IMR-90 (cell line): ENCODE measurements at regions not wholly inside any gene's neighbourhood (a gene's known extent, or its start where the extent isn't known, plus 50 kb on each side); places are given as distances from the start of the nearest gene placed in this dataset.

Experiments
- ATAC-seq: fragments of 200-7000 bp; cut with Tn5 transposase; 2 replicates; pipeline ENCODE4 v1.9.1; 2020; ENCODE audit warnings: low read depth, mild to moderate bottlenecking, moderate library complexity
- BruUV-seq: library from RNA; stranded (reverse); fragments of 400-500 nt; replicated peaks from 2 replicates; lab custom pipeline; 2021; lab: Mats Ljungman, UMichigan
- CTCF ChIA-PET: fragments of 300-600 bp; formaldehyde crosslinking; extraction: SDS; loops from one replicate; lab custom pipeline; 2021; ENCODE audit warnings: antibody characterized with exemption; lab: Yijun Ruan, JAX
- POLR2A ChIA-PET: fragments of 300-600 bp; sonication (Branson Sonifier 250); formaldehyde crosslinking; loops from one replicate; lab custom pipeline; 2022; ENCODE audit warnings: antibody characterized with exemption; ENCODE audit not compliant: unreplicated experiment; lab: Charles Lee
- DNase-seq: peaks from one replicate; pipeline ENCODE4 v3.0.0; 2013
- H2AFZ ChIP-seq: replicated peaks from 2 replicates; pipeline ENCODE3; 2013; ENCODE audit warnings: low read length, mild to moderate bottlenecking; ENCODE audit not compliant: poor library complexity
- H2AK5ac ChIP-seq: 2 replicates; pipeline ENCODE4 v1.6.1; 2013; ENCODE audit warnings: low read depth, low read length, inconsistent platforms
- H2AK9ac ChIP-seq: replicated peaks from 2 replicates; pipeline ENCODE3; 2013; ENCODE audit warnings: mild to moderate bottlenecking, low read depth, low read length, moderate library complexity; ENCODE audit not compliant: poor library complexity
- H2BK120ac ChIP-seq: 2 replicates; pipeline ENCODE4 v1.6.1; 2013; ENCODE audit warnings: low read depth, low read length, inconsistent platforms
- H2BK15ac ChIP-seq: 3 replicates; pipeline ENCODE4 v1.6.1; 2013; ENCODE audit warnings: low read depth, low read length, inconsistent platforms
- H2BK20ac ChIP-seq: 2 replicates; pipeline ENCODE4 v1.6.1; 2013; ENCODE audit warnings: low read depth, mild to moderate bottlenecking, inconsistent platforms, low read length, moderate library complexity
- H2BK5ac ChIP-seq: 2 replicates; pipeline ENCODE4 v1.6.1; 2013; ENCODE audit warnings: mild to moderate bottlenecking, low read depth, low read length, inconsistent platforms; ENCODE audit not compliant: poor library complexity, severe bottlenecking
- H3K14ac ChIP-seq: replicated peaks from 2 replicates; pipeline ENCODE4 v1.6.1; 2013; ENCODE audit warnings: low read depth, low read length, inconsistent platforms
- H3K18ac ChIP-seq: 2 replicates; pipeline ENCODE4 v1.6.1; 2013; ENCODE audit warnings: low read depth, low read length, control low read depth
- H3K23ac ChIP-seq: 2 replicates; pipeline ENCODE4 v1.6.1; 2013; ENCODE audit warnings: low read depth, low read length, inconsistent platforms
- H3K27ac ChIP-seq: 2 replicates; pipeline ENCODE4 v1.5.1; 2013; ENCODE audit warnings: mild to moderate bottlenecking, control low read depth, low read length; ENCODE audit not compliant: insufficient read depth
- H3K27me3 ChIP-seq: 2 replicates; pipeline ENCODE4 v1.6.1; 2013; ENCODE audit warnings: low read length; ENCODE audit not compliant: control insufficient read depth, insufficient read depth
- H3K36me3 ChIP-seq: 2 replicates; pipeline ENCODE4 v1.6.1; 2013; ENCODE audit warnings: low read length, mixed read lengths; ENCODE audit not compliant: control insufficient read depth, insufficient read depth
- H3K4ac ChIP-seq: 2 replicates; pipeline ENCODE4 v1.6.1; 2013; ENCODE audit warnings: low read depth, low read length, inconsistent platforms
- H3K4me1 ChIP-seq: 2 replicates; pipeline ENCODE4 v1.6.1; 2013; ENCODE audit warnings: low read length, mixed read lengths; ENCODE audit not compliant: control insufficient read depth, insufficient read depth
- H3K4me2 ChIP-seq: 2 replicates; pipeline ENCODE4 v1.6.1; 2013; ENCODE audit warnings: low read depth, mild to moderate bottlenecking, control low read depth, low read length, moderate library complexity
- H3K4me3 ChIP-seq: 2 replicates; pipeline ENCODE4 v1.5.1; 2013; ENCODE audit warnings: low read depth, mild to moderate bottlenecking, control low read depth, low read length, moderate library complexity; ENCODE audit not compliant: insufficient read depth
- H3K56ac ChIP-seq: 2 replicates; pipeline ENCODE4 v1.6.1; 2013; ENCODE audit warnings: low read length, inconsistent platforms; ENCODE audit not compliant: insufficient read depth; ENCODE audit errors: extremely low read depth
- H3K79me1 ChIP-seq, 2 experiments: 2 replicates each; pipeline ENCODE4 v1.6.1; 2013; ENCODE audit warnings: low read length in 2 of 2, inconsistent platforms in 1 of 2, low read depth in 1 of 2
- H3K9ac ChIP-seq: 2 replicates; pipeline ENCODE4 v1.6.1; 2013; ENCODE audit warnings: low read depth, low read length, control low read depth
- H3K9me1 ChIP-seq: 2 replicates; pipeline ENCODE4 v1.6.1; 2013; ENCODE audit warnings: low read length, inconsistent platforms; ENCODE audit not compliant: insufficient read depth
- H3K9me3 ChIP-seq: 2 replicates; pipeline ENCODE4 v1.6.1; 2013; ENCODE audit warnings: low read length; ENCODE audit not compliant: control insufficient read depth, insufficient read depth
- H4K20me1 ChIP-seq: 2 replicates; pipeline ENCODE4 v1.6.1; 2013; ENCODE audit warnings: low read length, inconsistent platforms; ENCODE audit not compliant: insufficient read depth
- H4K5ac ChIP-seq: 2 replicates; pipeline ENCODE4 v1.6.1; 2013; ENCODE audit warnings: mild to moderate bottlenecking, low read depth, low read length, control low read depth
- H4K8ac ChIP-seq, 2 experiments: 2 replicates each; pipeline ENCODE4 v1.6.1; 2013; ENCODE audit warnings: low read depth in 2 of 2, low read length in 2 of 2, control low read depth in 1 of 2, inconsistent platforms in 1 of 2
- H4K91ac ChIP-seq: 2 replicates; pipeline ENCODE4 v1.6.1; 2013; ENCODE audit warnings: low read depth, low read length, inconsistent platforms; ENCODE audit not compliant: insufficient read depth
- BHLHE40 ChIP-seq: fragments of 150-350 bp; IDR thresholded peaks from 2 replicates; pipeline ENCODE4 v1.6.1; 2016; ENCODE audit warnings: mild to moderate bottlenecking, low read depth, low read length
- CEBPB ChIP-seq: IDR thresholded peaks from 2 replicates; pipeline ENCODE4 v1.6.1; 2012; ENCODE audit warnings: low read depth, low read length, improper control_type of control experiment
- CHD1 ChIP-seq: IDR thresholded peaks from 2 replicates; pipeline ENCODE4 v1.6.1; 2012; ENCODE audit warnings: low read depth, low read length, improper control_type of control experiment
- CTCF ChIP-seq: conservative IDR thresholded peaks from 2 replicates; pipeline ENCODE4 v1.5.1; 2012; ENCODE audit warnings: mild to moderate bottlenecking, low read depth, low read length, improper control_type of control experiment
- ELK1 ChIP-seq: fragments of 150-350 bp; IDR thresholded peaks from 2 replicates; pipeline ENCODE4 v1.6.1; 2016; ENCODE audit warnings: low read depth, mild to moderate bottlenecking, low read length, moderate library complexity, borderline replicate concordance
- FOS ChIP-seq: fragments of 150-350 bp; IDR thresholded peaks from 2 replicates; pipeline ENCODE4 v1.6.1; 2016; ENCODE audit warnings: low read depth, low read length
- MAFK ChIP-seq: IDR thresholded peaks from 2 replicates; pipeline ENCODE4 v1.6.1; 2012; ENCODE audit warnings: low read depth, low read length, improper control_type of control experiment
- MAZ ChIP-seq: IDR thresholded peaks from 2 replicates; pipeline ENCODE4 v1.6.1; 2012; ENCODE audit warnings: low read depth, mild to moderate bottlenecking, low read length, improper control_type of control experiment, moderate library complexity, borderline replicate concordance
- MXI1 ChIP-seq: IDR thresholded peaks from 2 replicates; pipeline ENCODE4 v1.6.1; 2012; ENCODE audit warnings: low read depth, mild to moderate bottlenecking, low read length, moderate library complexity, borderline replicate concordance
- NFE2L2 ChIP-seq: fragments of 150-350 bp; IDR thresholded peaks from 2 replicates; pipeline ENCODE4 v1.6.1; 2016; ENCODE audit warnings: low read depth, mild to moderate bottlenecking, low read length
- POLR2A ChIP-seq: IDR thresholded peaks from 2 replicates; pipeline ENCODE4 v1.6.1; 2012; ENCODE audit warnings: mild to moderate bottlenecking, low read depth, low read length
- RAD21 ChIP-seq: IDR thresholded peaks from 2 replicates; pipeline ENCODE4 v1.6.1; 2012; ENCODE audit warnings: low read length, improper control_type of control experiment
- RCOR1 ChIP-seq: IDR thresholded peaks from 2 replicates; pipeline ENCODE4 v1.6.1; 2012; ENCODE audit warnings: mild to moderate bottlenecking, low read length, improper control_type of control experiment; ENCODE audit not compliant: insufficient replicate concordance
- RFX5 ChIP-seq: IDR thresholded peaks from 2 replicates; pipeline ENCODE4 v1.8.0; 2012; ENCODE audit warnings: low read depth, mild to moderate bottlenecking, low read length, moderate library complexity
- SMC3 ChIP-seq: fragments of 150-350 bp; IDR thresholded peaks from 2 replicates; pipeline ENCODE4 v1.6.1; 2016; ENCODE audit warnings: low read depth, mild to moderate bottlenecking, antibody characterized with exemption, low read length, moderate library complexity
- USF2 ChIP-seq: fragments of 150-350 bp; IDR thresholded peaks from 2 replicates; pipeline ENCODE4 v1.6.1; 2017; ENCODE audit warnings: mild to moderate bottlenecking, antibody characterized with exemption, low read length, low read depth
- dilution Hi-C: fragments of 300-500 bp; cut with HindIII; formaldehyde crosslinking; loops from one replicate; pipeline ENCODE4 v1.14.3; 2018; ENCODE audit warnings: low sequenced_read_pairs; ENCODE audit not compliant: unreplicated experiment
- in situ Hi-C: fragments of 300-500 bp; cut with MboI; formaldehyde crosslinking; loops from 3 replicates; pipeline ENCODE4 v1.14.3; 2019; ENCODE audit warnings: low sequenced_read_pairs, inconsistent platforms, mixed read lengths
- intact Hi-C: fragments of 100-400 bp; cut with micrococcal nuclease; formaldehyde crosslinking; loops from 2 replicates; pipeline ENCODE4 v1.10.0; 2022

GRCh38 chr12:92459850-92460249 lies 242.9 kb upstream of the PLEKHG7 start:
- no peak for TF ChIP-seq MAZ
- TF ChIP-seq CTCF: no peak
- no peak for TF ChIP-seq RFX5
- no peak for TF ChIP-seq FOS
- TF ChIP-seq MAFK: no peak
- no peak for TF ChIP-seq SMC3
- no peak for TF ChIP-seq POLR2A
- TF ChIP-seq CEBPB: no peak
- no peak for TF ChIP-seq RCOR1
- TF ChIP-seq USF2: no peak
- no peak for TF ChIP-seq RAD21
- TF ChIP-seq ELK1: no peak
- no peak for TF ChIP-seq CHD1
- no peak for TF ChIP-seq BHLHE40
- TF ChIP-seq MXI1: no peak
- no peak for TF ChIP-seq NFE2L2
- no peak overlapping the region for H3K27ac ChIP-seq
- H3K9me1 ChIP-seq: no peaks in the 10 kb centered on the region
- no peak overlapping the region for H4K5ac ChIP-seq
- DNase-seq: no peak
- no peak overlapping the region for H4K8ac ChIP-seq
- no peak for ATAC-seq
- no peak overlapping the region for H2BK20ac ChIP-seq
- no peak overlapping the region for H4K91ac ChIP-seq
- no peak overlapping the region for H3K9ac ChIP-seq
- H4K20me1 ChIP-seq: no peaks in the 10 kb centered on the region
- H2BK5ac ChIP-seq: no peak overlapping the region
- H3K18ac ChIP-seq: no peak overlapping the region
- no peaks in the 10 kb centered on the region for H3K4me1 ChIP-seq
- CTCF ChIA-PET: interaction anchor here (0.5 kb wide), 1 partner anchor 317 kb away, joined by 3 read pairs; no protein-coding TSS in a partner anchor
- in situ Hi-C loops: no loop called here
- H3K23ac ChIP-seq: no peak overlapping the region
- H2AK9ac ChIP-seq: no peak overlapping the region
- H2AFZ ChIP-seq: no peak overlapping the region
- POLR2A ChIA-PET: no interaction called here
- no peaks in the 10 kb centered on the region for H3K36me3 ChIP-seq
- no peaks in the 10 kb centered on the region for H3K79me1 ChIP-seq
- H3K9me3 ChIP-seq: no peaks in the 10 kb centered on the region
- H3K14ac ChIP-seq: no peak overlapping the region
- dilution Hi-C loops: no loop called here
- H3K4ac ChIP-seq: no peak overlapping the region
- H3K4me3 ChIP-seq: no peak overlapping the region
- no peak overlapping the region for H2BK120ac ChIP-seq
- H2BK15ac ChIP-seq: no peak overlapping the region
- no peak overlapping the region for H3K56ac ChIP-seq
- intact Hi-C loops: no loop called here
- BruUV-seq: no TSS peak
- no peaks in the 10 kb centered on the region for H3K27me3 ChIP-seq
- no peak overlapping the region for H3K4me2 ChIP-seq
- H2AK5ac ChIP-seq: no peak overlapping the region
